Left lung (tissue), 4 donors: ENCODE measurements at regions not wholly inside any gene's neighbourhood (a gene's known extent, or its start where the extent isn't known, plus 50 kb on each side); places are given as distances from the start of the nearest gene placed in this dataset.

Experiments
- ATAC-seq: fragments of 200-7000 bp; cut with Tn5 transposase; one replicate; pipeline ENCODE4 v1.9.1; 2020; ENCODE audit warnings: moderate library complexity
- DNase-seq, 4 donors: peaks; one replicate each; pipeline ENCODE4 v3.0.0-alpha.2; 2013 to 2020
- H3K27ac ChIP-seq, 2 donors: fragments of 200-600 bp; sonication (generic) in 1 of 2; one replicate each; pipeline versions ENCODE4 v1.5.0 to v1.8.0; 2020 to 2021
- H3K27me3 ChIP-seq, 2 donors: fragments of 200-600 bp; sonication (generic) in 1 of 2; one replicate each; pipeline versions ENCODE4 v1.5.0 to v1.8.0; 2020 to 2021
- H3K36me3 ChIP-seq, 2 donors: fragments of 200-600 bp; sonication (generic) in 1 of 2; one replicate each; pipeline versions ENCODE4 v1.5.0 to v1.8.0; 2020 to 2021
- H3K4me1 ChIP-seq, 2 donors: fragments of 200-600 bp; one replicate each; pipeline ENCODE4 v1.8.0; 2021
- H3K4me3 ChIP-seq, 2 donors: fragments of 200-600 bp; sonication (generic) in 1 of 2; one replicate each; pipeline versions ENCODE4 v1.5.0 to v1.8.0; 2020 to 2021; ENCODE audit warnings: mild to moderate bottlenecking in 1 of 2
- H3K9me3 ChIP-seq, 2 donors: fragments of 200-600 bp; sonication (generic) in 1 of 2; one replicate each; pipeline versions ENCODE4 v1.5.0 to v1.8.0; 2020 to 2021
- intact Hi-C, 2 donors: fragments of 100-400 bp; cut with DNase I; formaldehyde crosslinking; loops; one replicate each; pipeline versions ENCODE4 v1.11.2 to v1.14.2; 2022
- TF ChIP-seq, protein P1 (sequence below), 2 donors: fragments of 200-600 bp; sonication (generic) in 1 of 2; IDR thresholded peaks; one replicate each; pipeline versions ENCODE4 v1.5.0 to v1.8.0; 2021; ENCODE audit warnings: antibody characterized with exemption in 2 of 2
- donor health status: DM: no; HTN: yes; CAD: no.
- donor health status: DM: no; HTN: no; CAD: no.

DNA sequence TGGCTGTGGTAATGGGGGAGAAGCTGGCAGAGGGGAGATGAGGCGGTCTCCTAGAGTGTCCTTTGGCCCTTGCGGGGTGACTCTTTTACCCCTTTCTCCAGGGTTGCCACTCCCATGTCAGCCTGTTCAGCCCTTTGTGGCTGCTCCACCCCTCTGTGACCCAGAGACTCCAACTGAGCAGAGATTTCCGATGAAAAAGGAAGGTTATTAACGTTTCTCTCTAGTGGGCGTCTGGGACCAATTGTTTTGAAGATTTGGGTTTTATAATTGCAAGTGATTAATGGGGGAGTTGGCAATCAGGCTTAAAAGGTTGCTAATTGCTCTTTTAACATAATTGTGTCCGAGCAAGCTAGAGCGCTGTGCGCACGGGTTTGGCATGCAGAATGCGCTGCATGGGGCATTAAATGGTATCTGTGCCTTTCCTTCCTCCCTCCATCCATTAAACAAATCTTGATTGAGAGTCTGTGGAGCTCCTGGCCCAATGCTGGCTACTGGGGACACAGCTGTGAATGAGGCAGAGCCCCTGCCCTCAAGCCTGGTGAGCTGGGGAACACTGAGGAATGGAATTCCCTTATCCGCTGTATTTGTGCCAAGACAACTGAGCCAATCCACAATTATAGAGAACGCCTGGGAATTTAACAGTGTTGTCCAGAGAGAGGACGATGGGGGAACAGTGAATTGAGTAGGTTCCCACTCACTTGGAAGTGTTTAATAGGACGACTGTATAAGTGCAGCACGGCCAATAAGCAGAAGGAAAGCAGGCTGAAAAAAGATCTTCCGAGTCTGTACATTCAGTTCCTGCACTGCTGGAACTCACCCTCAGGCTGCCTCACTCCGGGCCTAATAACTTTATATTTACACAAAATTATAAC lies 295.9 kb downstream of the MIAT start:
- intact Hi-C loops: no loop called here
- H3K27me3 ChIP-seq: peaks cover 12 to 53% of the 10 kb centered on the region in 2 donors
- no peak for ATAC-seq

DNA sequence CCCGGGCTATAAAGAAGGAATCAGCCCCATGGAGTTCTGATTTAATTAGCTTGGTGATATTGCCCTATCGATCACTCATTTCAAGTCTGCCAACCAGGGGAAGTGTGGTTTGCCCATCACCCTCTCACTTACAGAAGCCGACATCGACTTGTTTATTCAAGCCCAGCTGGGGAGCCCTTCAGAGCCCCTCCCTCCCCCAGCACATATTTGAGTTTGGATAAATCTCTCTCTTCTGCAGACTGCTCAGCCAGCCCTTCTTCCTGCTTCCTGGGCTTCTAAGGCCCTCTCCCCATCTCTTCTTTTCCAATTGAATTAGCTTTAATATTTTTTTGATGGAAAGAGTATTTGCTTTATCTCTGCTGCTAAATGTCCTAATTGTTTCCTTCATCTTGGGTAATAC lies 299.0 kb downstream of the MIAT start:
- no peaks in the 10 kb centered on the region for H3K36me3 ChIP-seq
- ATAC-seq: peak; percentile 44
- no peak overlapping the region for H3K27ac ChIP-seq
- intact Hi-C loops: no loop called here
- H3K9me3 ChIP-seq: no peaks in the 10 kb centered on the region
- H3K4me3 ChIP-seq: no peak overlapping the region
- TF ChIP-seq, protein P1, sequence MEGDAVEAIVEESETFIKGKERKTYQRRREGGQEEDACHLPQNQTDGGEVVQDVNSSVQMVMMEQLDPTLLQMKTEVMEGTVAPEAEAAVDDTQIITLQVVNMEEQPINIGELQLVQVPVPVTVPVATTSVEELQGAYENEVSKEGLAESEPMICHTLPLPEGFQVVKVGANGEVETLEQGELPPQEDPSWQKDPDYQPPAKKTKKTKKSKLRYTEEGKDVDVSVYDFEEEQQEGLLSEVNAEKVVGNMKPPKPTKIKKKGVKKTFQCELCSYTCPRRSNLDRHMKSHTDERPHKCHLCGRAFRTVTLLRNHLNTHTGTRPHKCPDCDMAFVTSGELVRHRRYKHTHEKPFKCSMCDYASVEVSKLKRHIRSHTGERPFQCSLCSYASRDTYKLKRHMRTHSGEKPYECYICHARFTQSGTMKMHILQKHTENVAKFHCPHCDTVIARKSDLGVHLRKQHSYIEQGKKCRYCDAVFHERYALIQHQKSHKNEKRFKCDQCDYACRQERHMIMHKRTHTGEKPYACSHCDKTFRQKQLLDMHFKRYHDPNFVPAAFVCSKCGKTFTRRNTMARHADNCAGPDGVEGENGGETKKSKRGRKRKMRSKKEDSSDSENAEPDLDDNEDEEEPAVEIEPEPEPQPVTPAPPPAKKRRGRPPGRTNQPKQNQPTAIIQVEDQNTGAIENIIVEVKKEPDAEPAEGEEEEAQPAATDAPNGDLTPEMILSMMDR (IDR thresholded peaks at IDR 0.05): no peak
- DNase-seq: peak in 1 of 4 donors; percentile 5
- H3K27me3 ChIP-seq: peaks cover 12 to 63% of the 10 kb centered on the region in 2 donors
- no peaks in the 10 kb centered on the region for H3K4me1 ChIP-seq

More for the DNA sequence above, 295.9 kb downstream of the MIAT start:
- H3K36me3 ChIP-seq: no peaks in the 10 kb centered on the region
- no peak overlapping the region for H3K27ac ChIP-seq
- TF ChIP-seq, protein P1 (IDR thresholded peaks at IDR 0.05): no peak
- DNase-seq: no peak
- H3K9me3 ChIP-seq: no peaks in the 10 kb centered on the region
- H3K4me3 ChIP-seq: no peak overlapping the region
- H3K4me1 ChIP-seq: no peaks in the 10 kb centered on the region

DNA sequence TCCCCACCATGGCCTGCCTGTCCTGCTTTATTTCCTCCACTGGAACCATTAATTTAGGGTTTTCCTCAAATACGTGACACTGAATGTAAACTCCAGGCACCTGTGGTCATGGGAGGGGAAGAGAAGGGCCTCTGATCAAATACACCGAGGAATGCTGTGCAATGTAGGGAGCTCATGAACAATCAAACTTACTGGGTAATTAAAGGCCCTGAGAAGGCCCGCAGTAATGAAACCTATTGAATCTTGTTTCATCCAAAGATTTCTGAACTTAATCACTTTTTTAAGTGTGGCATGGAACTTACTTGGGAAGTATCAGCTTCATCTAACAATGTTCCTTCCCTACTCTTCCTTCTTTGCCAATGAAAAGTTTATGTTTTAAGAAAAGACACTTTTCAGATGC lies 299.8 kb downstream of the MIAT start:
- H3K4me1 ChIP-seq: no peaks in the 10 kb centered on the region
- no peak overlapping the region for H3K4me3 ChIP-seq
- intact Hi-C loops: no loop called here
- no peaks in the 10 kb centered on the region for H3K9me3 ChIP-seq
- TF ChIP-seq, protein P1 (IDR thresholded peaks at IDR 0.05): no peak
- no peaks in the 10 kb centered on the region for H3K36me3 ChIP-seq
- no peak overlapping the region for H3K27ac ChIP-seq
- DNase-seq (no peak), ATAC-seq (no peak)
- peaks cover 10 to 55% of the 10 kb centered on the region in 2 donors for H3K27me3 ChIP-seq

DNA sequence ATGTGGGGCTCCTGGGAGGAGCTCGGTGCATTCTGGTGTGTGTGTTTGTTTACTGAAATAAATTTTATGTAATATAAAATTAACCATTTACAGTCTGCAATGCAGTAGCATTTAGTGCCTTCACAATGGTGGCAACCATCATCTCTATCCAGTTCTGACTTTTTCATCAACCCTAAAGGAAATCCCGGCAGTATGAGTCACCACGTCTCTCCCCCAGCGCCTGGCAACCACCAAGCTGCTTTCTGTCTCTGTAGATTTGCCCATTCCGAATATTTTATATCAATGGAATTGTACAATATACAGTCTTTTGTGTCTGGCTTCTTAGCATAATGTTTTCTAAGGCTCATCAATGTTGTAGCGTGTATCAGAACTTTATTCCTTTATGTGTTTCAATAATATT lies 300.5 kb downstream of the MIAT start:
- ATAC-seq (no peak), DNase-seq (no peak)
- H3K27me3 ChIP-seq: peaks cover 4 to 47% of the 10 kb centered on the region in 2 donors
- H3K4me1 ChIP-seq: no peaks in the 10 kb centered on the region
- no peak overlapping the region for H3K27ac ChIP-seq
- intact Hi-C loops: no loop called here
- H3K9me3 ChIP-seq: no peaks in the 10 kb centered on the region
- no peaks in the 10 kb centered on the region for H3K36me3 ChIP-seq
- TF ChIP-seq, protein P1 (IDR thresholded peaks at IDR 0.05): no peak
- no peak overlapping the region for H3K4me3 ChIP-seq

DNA sequence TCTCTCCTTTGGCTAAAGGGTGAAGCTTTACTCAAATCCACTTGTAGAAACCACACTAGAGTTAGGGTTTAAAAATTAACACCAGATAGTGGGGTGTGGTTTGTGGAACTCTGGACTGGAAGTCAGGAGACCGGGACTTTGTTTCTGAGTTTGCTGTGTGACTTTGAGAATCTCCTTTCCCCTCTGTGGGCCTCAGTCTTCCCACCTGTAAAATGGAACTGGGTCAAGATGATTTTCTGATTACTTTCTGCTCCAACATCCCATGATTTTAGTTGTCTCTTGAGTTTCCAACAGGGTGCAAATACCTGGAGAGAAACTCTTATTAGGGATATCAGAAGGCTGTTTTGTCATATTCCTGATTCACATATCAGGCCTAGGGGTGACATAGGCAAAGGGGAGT lies 301.0 kb downstream of the MIAT start:
- H3K36me3 ChIP-seq: no peaks in the 10 kb centered on the region
- DNase-seq: no peak
- no peaks in the 10 kb centered on the region for H3K9me3 ChIP-seq
- H3K4me3 ChIP-seq: no peak overlapping the region
- H3K4me1 ChIP-seq: no peaks in the 10 kb centered on the region
- no peak for ATAC-seq
- intact Hi-C loops: no loop called here
- TF ChIP-seq, protein P1 (IDR thresholded peaks at IDR 0.05): no peak
- peaks cover 4 to 43% of the 10 kb centered on the region in 2 donors for H3K27me3 ChIP-seq
- no peak overlapping the region for H3K27ac ChIP-seq
